HG02870 (cell line): ENCODE measurements at regions not wholly inside any gene's neighbourhood (a gene's known extent, or its start where the extent isn't known, plus 50 kb on each side); places are given as distances from the start of the nearest gene placed in this dataset.
A peak's percentile ranks its signal among the peaks of the same experiment; 100 is the strongest.

Experiments
- ATAC-seq: cut with Tn5 transposase; IDR thresholded peaks from one replicate; pipeline ENCODE4 v1.9.1; 2021; ENCODE audit warnings: mild to moderate bottlenecking, moderate library complexity; ENCODE audit not compliant: unreplicated experiment

GRCh38 chr14:65222440-65222858 lies 120.1 kb upstream of the MAX start:
- ATAC-seq, result peak; percentile 67

GRCh38 chr14:65223636-65224035 lies 121.3 kb upstream of the MAX start:
- ATAC-seq, result no peak

- no peak for ATAC-seq
Observed at GRCh38 chr14:65224799-65225198, 122.5 kb upstream of the MAX start.

- ATAC-seq, result no peak
Observed at GRCh38 chr14:65225299-65226159, 123.2 kb upstream of the MAX start.

GRCh38 chr14:65226824-65227604 lies 124.7 kb upstream of the MAX start:
- ATAC-seq, result no peak

GRCh38 chr14:65228436-65228835 lies 126.1 kb upstream of the MAX start:
- peak; percentile 86 for ATAC-seq

- no peak for ATAC-seq
Observed at GRCh38 chr14:65228956-65229747, 126.8 kb upstream of the MAX start.

GRCh38 chr14:65229748-65230728 lies 127.7 kb upstream of the MAX start:
- ATAC-seq, result no peak

- ATAC-seq, result no peak
Observed at GRCh38 chr14:65231286-65231980, 129.1 kb upstream of the MAX start.

- ATAC-seq, result no peak
Observed at GRCh38 chr14:65234752-65235361, 132.5 kb upstream of the MAX start.

GRCh38 chr14:65237023-65237814 lies 134.9 kb upstream of the MAX start:
- ATAC-seq, result no peak

- ATAC-seq, result no peak
Observed at GRCh38 chr14:65237941-65238340, 135.6 kb upstream of the MAX start.

- no peak for ATAC-seq
Observed at GRCh38 chr14:65238456-65238855, 136.1 kb upstream of the MAX start.

GRCh38 chr14:65239143-65239937 lies 137.0 kb upstream of the MAX start:
- no peak for ATAC-seq

GRCh38 chr14:65239938-65240296 lies 137.6 kb upstream of the MAX start:
- ATAC-seq, result no peak

GRCh38 chr14:65241125-65241752 lies 138.9 kb upstream of the MAX start:
- no peak for ATAC-seq

GRCh38 chr14:65242732-65243134 lies 140.4 kb upstream of the MAX start:
- ATAC-seq, result no peak
